IMR-90 (cell line): ENCODE measurements at regions not wholly inside any gene's neighbourhood (a gene's known extent, or its start where the extent isn't known, plus 50 kb on each side); places are given as distances from the start of the nearest gene placed in this dataset.

Source experiments
- ATAC-seq: fragments of 200-7000 bp; cut with Tn5 transposase; 2 replicates; pipeline ENCODE4 v1.9.1; 2020; ENCODE audit warnings: low read depth, mild to moderate bottlenecking, moderate library complexity
- BruUV-seq: library from RNA; stranded (reverse); fragments of 400-500 nt; replicated peaks from 2 replicates; lab custom pipeline; 2021; lab: Mats Ljungman, UMichigan
- CTCF ChIA-PET: fragments of 300-600 bp; formaldehyde crosslinking; extraction: SDS; loops from one replicate; lab custom pipeline; 2021; ENCODE audit warnings: antibody characterized with exemption; lab: Yijun Ruan, JAX
- POLR2A ChIA-PET: fragments of 300-600 bp; sonication (Branson Sonifier 250); formaldehyde crosslinking; loops from one replicate; lab custom pipeline; 2022; ENCODE audit warnings: antibody characterized with exemption; ENCODE audit not compliant: unreplicated experiment; lab: Charles Lee
- DNase-seq: peaks from one replicate; pipeline ENCODE4 v3.0.0; 2013
- H2AFZ ChIP-seq: replicated peaks from 2 replicates; pipeline ENCODE3; 2013; ENCODE audit warnings: low read length, mild to moderate bottlenecking; ENCODE audit not compliant: poor library complexity
- H2AK5ac ChIP-seq: 2 replicates; pipeline ENCODE4 v1.6.1; 2013; ENCODE audit warnings: low read depth, low read length, inconsistent platforms
- H2AK9ac ChIP-seq: replicated peaks from 2 replicates; pipeline ENCODE3; 2013; ENCODE audit warnings: mild to moderate bottlenecking, low read depth, low read length, moderate library complexity; ENCODE audit not compliant: poor library complexity
- H2BK120ac ChIP-seq: 2 replicates; pipeline ENCODE4 v1.6.1; 2013; ENCODE audit warnings: low read depth, low read length, inconsistent platforms
- H2BK15ac ChIP-seq: 3 replicates; pipeline ENCODE4 v1.6.1; 2013; ENCODE audit warnings: low read depth, low read length, inconsistent platforms
- H2BK20ac ChIP-seq: 2 replicates; pipeline ENCODE4 v1.6.1; 2013; ENCODE audit warnings: low read depth, mild to moderate bottlenecking, inconsistent platforms, low read length, moderate library complexity
- H2BK5ac ChIP-seq: 2 replicates; pipeline ENCODE4 v1.6.1; 2013; ENCODE audit warnings: mild to moderate bottlenecking, low read depth, low read length, inconsistent platforms; ENCODE audit not compliant: poor library complexity, severe bottlenecking
- H3K14ac ChIP-seq: replicated peaks from 2 replicates; pipeline ENCODE4 v1.6.1; 2013; ENCODE audit warnings: low read depth, low read length, inconsistent platforms
- H3K18ac ChIP-seq: 2 replicates; pipeline ENCODE4 v1.6.1; 2013; ENCODE audit warnings: low read depth, low read length, control low read depth
- H3K23ac ChIP-seq: 2 replicates; pipeline ENCODE4 v1.6.1; 2013; ENCODE audit warnings: low read depth, low read length, inconsistent platforms
- H3K27ac ChIP-seq: 2 replicates; pipeline ENCODE4 v1.5.1; 2013; ENCODE audit warnings: mild to moderate bottlenecking, control low read depth, low read length; ENCODE audit not compliant: insufficient read depth
- H3K27me3 ChIP-seq: 2 replicates; pipeline ENCODE4 v1.6.1; 2013; ENCODE audit warnings: low read length; ENCODE audit not compliant: control insufficient read depth, insufficient read depth
- H3K36me3 ChIP-seq: 2 replicates; pipeline ENCODE4 v1.6.1; 2013; ENCODE audit warnings: low read length, mixed read lengths; ENCODE audit not compliant: control insufficient read depth, insufficient read depth
- H3K4ac ChIP-seq: 2 replicates; pipeline ENCODE4 v1.6.1; 2013; ENCODE audit warnings: low read depth, low read length, inconsistent platforms
- H3K4me1 ChIP-seq: 2 replicates; pipeline ENCODE4 v1.6.1; 2013; ENCODE audit warnings: low read length, mixed read lengths; ENCODE audit not compliant: control insufficient read depth, insufficient read depth
- H3K4me2 ChIP-seq: 2 replicates; pipeline ENCODE4 v1.6.1; 2013; ENCODE audit warnings: low read depth, mild to moderate bottlenecking, control low read depth, low read length, moderate library complexity
- H3K4me3 ChIP-seq: 2 replicates; pipeline ENCODE4 v1.5.1; 2013; ENCODE audit warnings: low read depth, mild to moderate bottlenecking, control low read depth, low read length, moderate library complexity; ENCODE audit not compliant: insufficient read depth
- H3K56ac ChIP-seq: 2 replicates; pipeline ENCODE4 v1.6.1; 2013; ENCODE audit warnings: low read length, inconsistent platforms; ENCODE audit not compliant: insufficient read depth; ENCODE audit errors: extremely low read depth
- H3K79me1 ChIP-seq, 2 experiments: 2 replicates each; pipeline ENCODE4 v1.6.1; 2013; ENCODE audit warnings: low read length in 2 of 2, inconsistent platforms in 1 of 2, low read depth in 1 of 2
- H3K9ac ChIP-seq: 2 replicates; pipeline ENCODE4 v1.6.1; 2013; ENCODE audit warnings: low read depth, low read length, control low read depth
- H3K9me1 ChIP-seq: 2 replicates; pipeline ENCODE4 v1.6.1; 2013; ENCODE audit warnings: low read length, inconsistent platforms; ENCODE audit not compliant: insufficient read depth
- H3K9me3 ChIP-seq: 2 replicates; pipeline ENCODE4 v1.6.1; 2013; ENCODE audit warnings: low read length; ENCODE audit not compliant: control insufficient read depth, insufficient read depth
- H4K20me1 ChIP-seq: 2 replicates; pipeline ENCODE4 v1.6.1; 2013; ENCODE audit warnings: low read length, inconsistent platforms; ENCODE audit not compliant: insufficient read depth
- H4K5ac ChIP-seq: 2 replicates; pipeline ENCODE4 v1.6.1; 2013; ENCODE audit warnings: mild to moderate bottlenecking, low read depth, low read length, control low read depth
- H4K8ac ChIP-seq, 2 experiments: 2 replicates each; pipeline ENCODE4 v1.6.1; 2013; ENCODE audit warnings: low read depth in 2 of 2, low read length in 2 of 2, control low read depth in 1 of 2, inconsistent platforms in 1 of 2
- H4K91ac ChIP-seq: 2 replicates; pipeline ENCODE4 v1.6.1; 2013; ENCODE audit warnings: low read depth, low read length, inconsistent platforms; ENCODE audit not compliant: insufficient read depth
- BHLHE40 ChIP-seq: fragments of 150-350 bp; IDR thresholded peaks from 2 replicates; pipeline ENCODE4 v1.6.1; 2016; ENCODE audit warnings: mild to moderate bottlenecking, low read depth, low read length
- CEBPB ChIP-seq: IDR thresholded peaks from 2 replicates; pipeline ENCODE4 v1.6.1; 2012; ENCODE audit warnings: low read depth, low read length, improper control_type of control experiment
- CHD1 ChIP-seq: IDR thresholded peaks from 2 replicates; pipeline ENCODE4 v1.6.1; 2012; ENCODE audit warnings: low read depth, low read length, improper control_type of control experiment
- CTCF ChIP-seq: conservative IDR thresholded peaks from 2 replicates; pipeline ENCODE4 v1.5.1; 2012; ENCODE audit warnings: mild to moderate bottlenecking, low read depth, low read length, improper control_type of control experiment
- FOS ChIP-seq: fragments of 150-350 bp; IDR thresholded peaks from 2 replicates; pipeline ENCODE4 v1.6.1; 2016; ENCODE audit warnings: low read depth, low read length
- MAFK ChIP-seq: IDR thresholded peaks from 2 replicates; pipeline ENCODE4 v1.6.1; 2012; ENCODE audit warnings: low read depth, low read length, improper control_type of control experiment
- MAZ ChIP-seq: IDR thresholded peaks from 2 replicates; pipeline ENCODE4 v1.6.1; 2012; ENCODE audit warnings: low read depth, mild to moderate bottlenecking, low read length, improper control_type of control experiment, moderate library complexity, borderline replicate concordance
- MXI1 ChIP-seq: IDR thresholded peaks from 2 replicates; pipeline ENCODE4 v1.6.1; 2012; ENCODE audit warnings: low read depth, mild to moderate bottlenecking, low read length, moderate library complexity, borderline replicate concordance
- NFE2L2 ChIP-seq: fragments of 150-350 bp; IDR thresholded peaks from 2 replicates; pipeline ENCODE4 v1.6.1; 2016; ENCODE audit warnings: low read depth, mild to moderate bottlenecking, low read length
- POLR2A ChIP-seq: IDR thresholded peaks from 2 replicates; pipeline ENCODE4 v1.6.1; 2012; ENCODE audit warnings: mild to moderate bottlenecking, low read depth, low read length
- RAD21 ChIP-seq: IDR thresholded peaks from 2 replicates; pipeline ENCODE4 v1.6.1; 2012; ENCODE audit warnings: low read length, improper control_type of control experiment
- RCOR1 ChIP-seq: IDR thresholded peaks from 2 replicates; pipeline ENCODE4 v1.6.1; 2012; ENCODE audit warnings: mild to moderate bottlenecking, low read length, improper control_type of control experiment; ENCODE audit not compliant: insufficient replicate concordance
- RFX5 ChIP-seq: IDR thresholded peaks from 2 replicates; pipeline ENCODE4 v1.8.0; 2012; ENCODE audit warnings: low read depth, mild to moderate bottlenecking, low read length, moderate library complexity
- SMC3 ChIP-seq: fragments of 150-350 bp; IDR thresholded peaks from 2 replicates; pipeline ENCODE4 v1.6.1; 2016; ENCODE audit warnings: low read depth, mild to moderate bottlenecking, antibody characterized with exemption, low read length, moderate library complexity
- WGBS, 2 experiments: methylation state at CpG; one replicate each; pipeline versions ENCODE4 v1.1.5 to v1.1.7; 2013; ENCODE audit warnings: missing lambda C conversion rate in 2 of 2; ENCODE audit not compliant: insufficient read length in 1 of 2; ENCODE audit errors: extremely low coverage in 2 of 2; 5-methylcytosine and 5-hydroxymethylcytosine counted together
- dilution Hi-C: fragments of 300-500 bp; cut with HindIII; formaldehyde crosslinking; loops from one replicate; pipeline ENCODE4 v1.14.3; 2018; ENCODE audit warnings: low sequenced_read_pairs; ENCODE audit not compliant: unreplicated experiment
- in situ Hi-C: fragments of 300-500 bp; cut with MboI; formaldehyde crosslinking; loops from 3 replicates; pipeline ENCODE4 v1.14.3; 2019; ENCODE audit warnings: low sequenced_read_pairs, inconsistent platforms, mixed read lengths
- intact Hi-C: fragments of 100-400 bp; cut with micrococcal nuclease; formaldehyde crosslinking; loops from 2 replicates; pipeline ENCODE4 v1.10.0; 2022
- TF ChIP-seq, protein P1 (sequence below): fragments of 150-350 bp; IDR thresholded peaks from 2 replicates; pipeline ENCODE4 v1.6.1; 2017; ENCODE audit warnings: mild to moderate bottlenecking, antibody characterized with exemption, low read length, low read depth
- TF ChIP-seq, protein P2 (sequence below): fragments of 150-350 bp; IDR thresholded peaks from 2 replicates; pipeline ENCODE4 v1.6.1; 2016; ENCODE audit warnings: low read depth, mild to moderate bottlenecking, low read length, moderate library complexity, borderline replicate concordance

DNA sequence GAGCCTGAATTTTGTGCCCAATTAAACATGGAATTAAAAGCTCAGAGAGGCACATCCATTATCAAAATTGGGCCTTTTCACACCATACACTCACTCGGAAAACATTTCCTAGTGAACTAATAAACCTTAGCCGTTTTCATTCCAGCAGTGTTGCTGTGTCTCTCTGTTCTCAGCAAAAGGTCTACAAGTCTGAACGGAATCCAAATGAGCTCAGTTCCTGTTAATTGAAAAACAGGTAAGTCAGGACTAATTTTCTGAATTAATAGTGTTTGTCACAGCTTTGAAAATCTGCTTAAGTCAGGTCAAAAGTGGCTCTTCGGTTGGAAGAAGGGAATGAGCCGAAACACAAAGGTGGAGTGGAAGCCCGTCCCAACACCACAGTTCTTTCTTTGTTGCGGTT is 163.3 kb upstream of the RALGAPA2 start:
- ChIA-PET CTCF (interaction anchor here (0.6 to 1.7 kb wide), 3 partner anchors 11 to 303 kb away, joined by 4 to 8 read pairs (median 4); no protein-coding TSS in a partner anchor), POLR2A (no interaction called here)
- WGBS, 2 experiments = no CpG with 5 or more reads among the region's 7 CpGs
- no peaks in the 10 kb centered on the region for H3K9me1 ChIP-seq
- H3K79me1 ChIP-seq = no peaks in the 10 kb centered on the region
- H3K23ac ChIP-seq = no peak overlapping the region
- in situ Hi-C loops (no loop called here), dilution Hi-C loops (no loop called here), intact Hi-C loops (no loop called here)
- H3K9me3 ChIP-seq = 0 out of 2 replicates have a peak, but pooled peaks cover 2% of the 10 kb centered on the region
- no peak overlapping the region for H2BK120ac ChIP-seq
- H3K4ac ChIP-seq = no peak overlapping the region
- TF ChIP-seq MXI1 = no peak
- TF ChIP-seq FOS = no peak
- TF ChIP-seq BHLHE40 = no peak
- TF ChIP-seq MAZ = no peak
- no peak for TF ChIP-seq MAFK
- TF ChIP-seq RFX5 = no peak
- no peak for TF ChIP-seq CEBPB
- TF ChIP-seq CTCF = no peak
- TF ChIP-seq RAD21 = no peak
- TF ChIP-seq POLR2A = no peak
- TF ChIP-seq, protein P1, sequence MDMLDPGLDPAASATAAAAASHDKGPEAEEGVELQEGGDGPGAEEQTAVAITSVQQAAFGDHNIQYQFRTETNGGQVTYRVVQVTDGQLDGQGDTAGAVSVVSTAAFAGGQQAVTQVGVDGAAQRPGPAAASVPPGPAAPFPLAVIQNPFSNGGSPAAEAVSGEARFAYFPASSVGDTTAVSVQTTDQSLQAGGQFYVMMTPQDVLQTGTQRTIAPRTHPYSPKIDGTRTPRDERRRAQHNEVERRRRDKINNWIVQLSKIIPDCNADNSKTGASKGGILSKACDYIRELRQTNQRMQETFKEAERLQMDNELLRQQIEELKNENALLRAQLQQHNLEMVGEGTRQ = no peak
- TF ChIP-seq CHD1 = no peak
- no peak for TF ChIP-seq NFE2L2
- no peak for TF ChIP-seq SMC3
- no peak for TF ChIP-seq RCOR1
- TF ChIP-seq, protein P2, sequence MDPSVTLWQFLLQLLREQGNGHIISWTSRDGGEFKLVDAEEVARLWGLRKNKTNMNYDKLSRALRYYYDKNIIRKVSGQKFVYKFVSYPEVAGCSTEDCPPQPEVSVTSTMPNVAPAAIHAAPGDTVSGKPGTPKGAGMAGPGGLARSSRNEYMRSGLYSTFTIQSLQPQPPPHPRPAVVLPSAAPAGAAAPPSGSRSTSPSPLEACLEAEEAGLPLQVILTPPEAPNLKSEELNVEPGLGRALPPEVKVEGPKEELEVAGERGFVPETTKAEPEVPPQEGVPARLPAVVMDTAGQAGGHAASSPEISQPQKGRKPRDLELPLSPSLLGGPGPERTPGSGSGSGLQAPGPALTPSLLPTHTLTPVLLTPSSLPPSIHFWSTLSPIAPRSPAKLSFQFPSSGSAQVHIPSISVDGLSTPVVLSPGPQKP = no peak
- no peak overlapping the region for H4K5ac ChIP-seq
- no peak overlapping the region for H3K4me3 ChIP-seq
- H4K8ac ChIP-seq = no peak overlapping the region
- no peak overlapping the region for H2AK9ac ChIP-seq
- no peak overlapping the region for H3K18ac ChIP-seq
- H2AFZ ChIP-seq = no peak overlapping the region
- H3K27me3 ChIP-seq = no peaks in the 10 kb centered on the region
- no peak overlapping the region for H2BK20ac ChIP-seq
- no peak overlapping the region for H2BK15ac ChIP-seq
- no peak overlapping the region for H3K9ac ChIP-seq
- no peak overlapping the region for H3K56ac ChIP-seq
- DNase-seq (no peak), ATAC-seq (no peak)
- H2BK5ac ChIP-seq = no peak overlapping the region
- no TSS peak for BruUV-seq
- no peak overlapping the region for H3K14ac ChIP-seq
- H3K27ac ChIP-seq = no peak overlapping the region
- no peak overlapping the region for H2AK5ac ChIP-seq
- no peaks in the 10 kb centered on the region for H4K20me1 ChIP-seq
- H4K91ac ChIP-seq = no peak overlapping the region
- no peak overlapping the region for H3K4me2 ChIP-seq
- H3K4me1 ChIP-seq = no peaks in the 10 kb centered on the region
- no peaks in the 10 kb centered on the region for H3K36me3 ChIP-seq
